ENCODE measurements at regions not wholly inside any gene's neighbourhood (a gene's known extent, or its start where the extent isn't known, plus 50 kb on each side); places are given as distances from the start of the nearest gene placed in this dataset.

GRCh38 chr18:77865853-77866252 is 616.2 kb downstream of the GALR1 start:
- TF ChIP-seq CTCF (conservative IDR thresholded peaks at IDR 0.05; ENCODE audit: low read depth, low read length) (no peak), EZH2 (IDR thresholded peaks at IDR 0.05; ENCODE audit: borderline replicate concordance, low read depth, low read length, poor library complexity, severe bottlenecking) (no peak)
